Liver (tissue), 8 donors: ENCODE measurements at regions not wholly inside any gene's neighbourhood (a gene's known extent, or its start where the extent isn't known, plus 50 kb on each side); places are given as distances from the start of the nearest gene placed in this dataset.
A peak's percentile ranks its signal among the peaks of the same experiment; 100 is the strongest.

Experiments
- DNase-seq: peaks from one replicate; pipeline ENCODE4 v3.0.0-alpha.2; 2017; ENCODE audit warnings: low spot score
- H3K27ac ChIP-seq, 2 donors: one replicate each; pipeline ENCODE4 v1.7.0; 2013; ENCODE audit warnings: inconsistent platforms in 2 of 2, low read length in 2 of 2, control low read depth in 1 of 2, low read depth in 1 of 2, mild to moderate bottlenecking in 1 of 2
- H3K27me3 ChIP-seq, 4 donors: one replicate each; pipeline versions ENCODE4 v1.6.1 to v1.7.0; 2013; ENCODE audit warnings: low read length in 3 of 4, inconsistent platforms in 1 of 4, mild to moderate bottlenecking in 1 of 4, moderate library complexity in 1 of 4; ENCODE audit not compliant: control insufficient read depth in 4 of 4, insufficient read depth in 4 of 4
- H3K36me3 ChIP-seq, 4 donors: one replicate each; pipeline versions ENCODE4 v1.6.1 to v1.7.0; 2013; ENCODE audit warnings: low read length in 3 of 4, mild to moderate bottlenecking in 3 of 4, low read depth in 1 of 4, moderate library complexity in 1 of 4; ENCODE audit not compliant: control insufficient read depth in 4 of 4, insufficient read depth in 3 of 4
- H3K4me1 ChIP-seq, 4 donors: one replicate each; pipeline versions ENCODE4 v1.6.1 to v1.7.0; 2013; ENCODE audit warnings: low read length in 3 of 4, mild to moderate bottlenecking in 3 of 4, moderate library complexity in 1 of 4; ENCODE audit not compliant: control insufficient read depth in 4 of 4, insufficient read depth in 4 of 4
- H3K4me3 ChIP-seq, 3 donors: one replicate each; pipeline versions ENCODE4 v1.6.1 to v1.7.0; 2013; ENCODE audit warnings: low read length in 3 of 3, control low read depth in 1 of 3, low read depth in 1 of 3, mild to moderate bottlenecking in 1 of 3
- H3K9ac ChIP-seq, 2 donors: one replicate each; pipeline ENCODE4 v1.7.0; 2013; ENCODE audit warnings: low read length in 2 of 2, mild to moderate bottlenecking in 2 of 2, moderate library complexity in 2 of 2, control low read depth in 1 of 2, low read depth in 1 of 2
- H3K9me3 ChIP-seq, 4 donors: one replicate each; pipeline versions ENCODE4 v1.6.1 to v1.7.0; 2013; ENCODE audit warnings: low read length in 3 of 4; ENCODE audit not compliant: control insufficient read depth in 4 of 4
- CTCF ChIP-seq: fragments of 150-350 bp; IDR thresholded peaks from 2 replicates; pipeline ENCODE4 v1.5.1; 2017; ENCODE audit warnings: improper control_type of control experiment, low read depth, low read length; ENCODE audit not compliant: missing input control
- FOXA2 ChIP-seq: IDR thresholded peaks from 2 replicates; pipeline ENCODE4 v1.6.1; 2016; ENCODE audit warnings: antibody characterized with exemption
- GABPA ChIP-seq, 2 donors: IDR thresholded peaks in 1 of 2; conservative IDR thresholded peaks in 1 of 2; 2 replicates each; pipeline ENCODE4 v1.6.1; 2016; ENCODE audit warnings: antibody characterized with exemption in 2 of 2, mild to moderate bottlenecking in 1 of 2, moderate library complexity in 1 of 2
- HNF4A ChIP-seq, 2 donors: conservative IDR thresholded peaks; 2 replicates each; pipeline ENCODE4 v1.6.1; 2016; ENCODE audit warnings: antibody characterized with exemption in 2 of 2, mild to moderate bottlenecking in 2 of 2
- HNF4G ChIP-seq: IDR thresholded peaks from 2 replicates; pipeline ENCODE4 v1.6.1; 2016; ENCODE audit warnings: antibody characterized with exemption
- MAX ChIP-seq: IDR thresholded peaks from 2 replicates; pipeline ENCODE4 v1.6.1; 2016; ENCODE audit warnings: antibody characterized with exemption
- NR2F2 ChIP-seq: IDR thresholded peaks from 2 replicates; pipeline ENCODE4 v1.6.1; 2016; ENCODE audit warnings: antibody characterized with exemption
- RAD21 ChIP-seq, 2 donors: IDR thresholded peaks; 2 replicates each; pipeline ENCODE4 v1.6.1; 2016; ENCODE audit warnings: antibody characterized with exemption in 2 of 2, mild to moderate bottlenecking in 2 of 2
- SP1 ChIP-seq: IDR thresholded peaks from 2 replicates; pipeline ENCODE4 v1.6.1; 2018; ENCODE audit warnings: antibody characterized with exemption, mild to moderate bottlenecking
- TAF1 ChIP-seq: conservative IDR thresholded peaks from 2 replicates; pipeline ENCODE4 v1.6.1; 2016; ENCODE audit warnings: antibody characterized with exemption, mild to moderate bottlenecking
- WGBS: extraction: QIAGEN DNeasy Blood & Tissue Kit; methylation state at CpG from one replicate; pipeline ENCODE4 v1.1.7; 2013; 5-methylcytosine and 5-hydroxymethylcytosine counted together
- donor health status: healthy.
- donor health status: healthy.
- donor health status: healthy.
- donor health status: healthy.
- donor health status: healthy.

- Histone ChIP-seq H3K9ac (no peak overlapping the region), H3K9me3 (peaks cover 0 to 3% (median 1%) of the 10 kb centered on the region in 4 donors), H3K4me1 (no peaks in the 10 kb centered on the region), H3K36me3 (no peaks in the 10 kb centered on the region), H3K4me3 (no peak overlapping the region), H3K27me3 (no peaks in the 10 kb centered on the region), H3K27ac (no peak overlapping the region)
- peak in 1 of 2 donors; percentile 35 for TF ChIP-seq GABPA (IDR thresholded peaks at IDR 0.05 in 1 of 2, conservative IDR thresholded peaks at IDR 0.05 in 1 of 2)
- TF ChIP-seq SP1 = no peak
- DNase-seq = no peak
These were observed 418.5 kb upstream of the EEF2KMT start for GRCh38 chr16:5516115-5516514.

GRCh38 chr16:5512014-5512413, 414.4 kb upstream of the EEF2KMT start:
- Histone ChIP-seq H3K4me3 (no peak overlapping the region), H3K4me1 (no peaks in the 10 kb centered on the region), H3K27ac (no peak overlapping the region), H3K9ac (no peak overlapping the region), H3K9me3 (peaks cover 0 to 3% (median 1%) of the 10 kb centered on the region in 4 donors), H3K27me3 (peaks cover 0 to 3% (median under 1%) of the 10 kb centered on the region in 4 donors), H3K36me3 (no peaks in the 10 kb centered on the region)
- TF ChIP-seq FOXA2 (no peak), SP1 (no peak), MAX (no peak), RAD21 (IDR thresholded peaks at IDR 0.05) (no peak), NR2F2 (no peak)
- no peak for DNase-seq
- 58% methylated on average over 4 of the region's 4 CpGs for WGBS

GRCh38 chr16:5510819-5511370, 413.3 kb upstream of the EEF2KMT start:
- Histone ChIP-seq H3K27ac (no peak overlapping the region), H3K9ac (no peak overlapping the region), H3K4me1 (no peaks in the 10 kb centered on the region), H3K4me3 (no peak overlapping the region), H3K9me3 (no peaks in the 10 kb centered on the region), H3K36me3 (no peaks in the 10 kb centered on the region), H3K27me3 (peaks cover 0 to 3% (median 1%) of the 10 kb centered on the region in 4 donors)
- no peak for DNase-seq
- TF ChIP-seq HNF4G = no peak
- TF ChIP-seq HNF4A (conservative IDR thresholded peaks at IDR 0.05) = no peak
- TF ChIP-seq TAF1 = no peak
- no peak for TF ChIP-seq SP1
- 35% methylated on average over 5 of the region's 5 CpGs for WGBS

GRCh38 chr16:5509794-5510193, 412.2 kb upstream of the EEF2KMT start:
- Histone ChIP-seq H3K9me3 (no peaks in the 10 kb centered on the region), H3K36me3 (no peaks in the 10 kb centered on the region), H3K4me1 (no peaks in the 10 kb centered on the region), H3K27ac (no peak overlapping the region), H3K27me3 (peaks cover 0 to 3% (median 1%) of the 10 kb centered on the region in 4 donors), H3K9ac (no peak overlapping the region), H3K4me3 (no peak overlapping the region)
- no peak for DNase-seq
- WGBS = 76% methylated on average over 9 of the region's 9 CpGs
- TF ChIP-seq RAD21 (IDR thresholded peaks at IDR 0.05) = no peak
- no peak for TF ChIP-seq GABPA (IDR thresholded peaks at IDR 0.05 in 1 of 2, conservative IDR thresholded peaks at IDR 0.05 in 1 of 2)
- TF ChIP-seq HNF4A (conservative IDR thresholded peaks at IDR 0.05) = no peak
- TF ChIP-seq CTCF = no peak
